GM23338 (cell line): ENCODE measurements at regions not wholly inside any gene's neighbourhood (a gene's known extent, or its start where the extent isn't known, plus 50 kb on each side); places are given as distances from the start of the nearest gene placed in this dataset.

Source experiments
- CREB1 ChIP-seq: fragments of 250-450 bp; sonication (Bioruptor Pico); IDR thresholded peaks from 2 replicates; pipeline ENCODE4 v1.5.0; 2020; ENCODE audit warnings: low read depth, mild to moderate bottlenecking, moderate library complexity
- CTCF ChIP-seq, 2 experiments: fragments of 200-600 bp in 1 of 2; sonication (generic) in 1 of 2; conservative IDR thresholded peaks; 2 replicates each; pipeline versions ENCODE4 v1.5.1 to v1.6.1; 2016 to 2017; ENCODE audit warnings: antibody characterized with exemption in 2 of 2, low read depth in 2 of 2, mild to moderate bottlenecking in 2 of 2, moderate library complexity in 1 of 2
- REST ChIP-seq: IDR thresholded peaks from one replicate; pipeline ENCODE4 v1.6.1; 2018; ENCODE audit warnings: antibody characterized with exemption; ENCODE audit not compliant: unreplicated experiment
- ZNF331 ChIP-seq: fragments of 250-450 bp; sonication (Bioruptor Pico); IDR thresholded peaks from 2 replicates; pipeline ENCODE4 v1.5.0; 2020; ENCODE audit warnings: low read depth, mild to moderate bottlenecking, moderate library complexity

- TF ChIP-seq CTCF (conservative IDR thresholded peaks at IDR 0.05; ENCODE audit: low read depth in 2 of 2) (no peak), REST (no peak), CREB1 (CRISPR knock-in tag) (no peak), ZNF331 (CRISPR knock-in tag) (no peak)
Observed at GRCh38 chr19:5219551-5220304, 120.9 kb downstream of the PTPRS start.
